Gastrocnemius medialis (tissue), 4 donors: ENCODE measurements at regions not wholly inside any gene's neighbourhood (a gene's known extent, or its start where the extent isn't known, plus 50 kb on each side); places are given as distances from the start of the nearest gene placed in this dataset.

ENCODE experiments used
- ATAC-seq, 2 donors: fragments of 150-250 bp; one replicate each; pipeline ENCODE4 v1.9.1; 2016
- DNase-seq, 2 donors: peaks; one replicate each; pipeline ENCODE4 v3.0.0-alpha.2; 2019
- H3K27ac ChIP-seq, 4 donors: fragments of 200-600 bp; sonication (generic); 1 replicate in 1 of 4; 2 replicates in 3 of 4; pipeline ENCODE4 v1.5.1; 2016 to 2018; ENCODE audit warnings: mild to moderate bottlenecking in 2 of 4, moderate library complexity in 1 of 4
- H3K27me3 ChIP-seq, 3 donors: fragments of 200-600 bp; sonication (generic) in 2 of 3; 1 replicate in 1 of 3; 2 replicates in 2 of 3; pipeline versions ENCODE4 v1.5.1 to v1.6.0; 2016 to 2019; ENCODE audit warnings: mild to moderate bottlenecking in 1 of 3, moderate library complexity in 1 of 3
- H3K36me3 ChIP-seq, 2 donors: fragments of 200-600 bp; sonication (generic) in 1 of 2; one replicate each; pipeline ENCODE4 v1.5.1; 2017 to 2018
- H3K4me1 ChIP-seq, 2 donors: fragments of 200-600 bp; sonication (generic) in 1 of 2; one replicate each; pipeline ENCODE4 v1.5.1; 2016 to 2017; ENCODE audit warnings: mild to moderate bottlenecking in 2 of 2
- H3K4me3 ChIP-seq, 4 donors: fragments of 200-600 bp; sonication (generic) in 3 of 4; 1 replicate in 1 of 4; 2 replicates in 3 of 4; pipeline ENCODE4 v1.5.1; 2016 to 2019; ENCODE audit warnings: mild to moderate bottlenecking in 2 of 4
- H3K9me3 ChIP-seq, 3 donors: fragments of 200-600 bp; sonication (generic) in 2 of 3; 1 replicate in 1 of 3; 2 replicates in 2 of 3; pipeline ENCODE4 v1.5.1; 2016 to 2019
- CTCF ChIP-seq, 5 experiments: fragments of 450-650 bp in 3 of 5; fragments of 200-600 bp in 2 of 5; sonication (generic) in 2 of 5; IDR thresholded peaks in 4 of 5; conservative IDR thresholded peaks in 1 of 5; 1 replicate in 4 of 5; 2 replicates in 1 of 5; pipeline ENCODE4 v1.5.1; 2016 to 2019; ENCODE audit warnings: antibody characterized with exemption in 5 of 5, mild to moderate bottlenecking in 3 of 5, moderate library complexity in 3 of 5
- POLR2A ChIP-seq, 2 donors: fragments of 450-650 bp; IDR thresholded peaks; one replicate each; pipeline ENCODE4 v1.6.1; 2017; ENCODE audit warnings: antibody characterized with exemption in 2 of 2, mild to moderate bottlenecking in 2 of 2, moderate library complexity in 2 of 2
- in situ Hi-C, 4 donors: fragments of 200-750 bp; cut with MboI; loops; one replicate each; pipeline versions ENCODE4 v1.15.0 to v1.8.0; 2017; ENCODE audit warnings: low sequenced_read_pairs in 4 of 4
- intact Hi-C: fragments of 100-400 bp; cut with DNase I; formaldehyde crosslinking; loops from one replicate; pipeline ENCODE4 v1.15.1; 2023; ENCODE audit warnings: low total_unique reads

- intact Hi-C loops, result no loop called here
- DNase-seq, result no peak
These were observed 384.5 kb upstream of the SULF2 start for GRCh38 chr20:48169650-48170225.

GRCh38 chr20:48166082-48166835 is 381.0 kb upstream of the SULF2 start:
- DNase-seq (no peak), ATAC-seq (no peak)
- in situ Hi-C loops (no loop called here), intact Hi-C loops (no loop called here)
- TF ChIP-seq CTCF (IDR thresholded peaks at IDR 0.05 in 4 of 5, conservative IDR thresholded peaks at IDR 0.05 in 1 of 5), result no peak
- TF ChIP-seq POLR2A (IDR thresholded peaks at IDR 0.05), result no peak
- Histone ChIP-seq H3K4me3 (no peak overlapping the region), H3K27ac (no peak overlapping the region), H3K36me3 (no peaks in the 10 kb centered on the region), H3K9me3 (no peaks in the 10 kb centered on the region), H3K4me1 (no peaks in the 10 kb centered on the region), H3K27me3 (peaks cover 0 to 18% (median 17%) of the 10 kb centered on the region in 3 donors)

More at GRCh38 chr20:48169650-48170225, 384.5 kb upstream of the SULF2 start:
- no peak overlapping the region for H3K27ac ChIP-seq
- H3K4me1 ChIP-seq, result no peaks in the 10 kb centered on the region
- no peak for ATAC-seq
- in situ Hi-C loops, result no loop called here
- peaks cover 0 to 14% (median 12%) of the 10 kb centered on the region in 3 donors for H3K27me3 ChIP-seq
- H3K36me3 ChIP-seq, result no peaks in the 10 kb centered on the region
- no peak overlapping the region for H3K4me3 ChIP-seq
- no peaks in the 10 kb centered on the region for H3K9me3 ChIP-seq
- TF ChIP-seq POLR2A (IDR thresholded peaks at IDR 0.05) (no peak), CTCF (IDR thresholded peaks at IDR 0.05 in 4 of 5, conservative IDR thresholded peaks at IDR 0.05 in 1 of 5) (no peak)

GRCh38 chr20:48165401-48165685 is 380.1 kb upstream of the SULF2 start:
- ATAC-seq (no peak), DNase-seq (no peak)
- in situ Hi-C loops, result no loop called here
- H3K27me3 ChIP-seq, result peaks cover 0 to 18% (median 17%) of the 10 kb centered on the region in 3 donors
- H3K27ac ChIP-seq, result no peak overlapping the region
- no peaks in the 10 kb centered on the region for H3K36me3 ChIP-seq
- TF ChIP-seq POLR2A (IDR thresholded peaks at IDR 0.05) (no peak), CTCF (IDR thresholded peaks at IDR 0.05 in 4 of 5, conservative IDR thresholded peaks at IDR 0.05 in 1 of 5) (no peak)
- no peaks in the 10 kb centered on the region for H3K9me3 ChIP-seq
- H3K4me3 ChIP-seq, result no peak overlapping the region
- intact Hi-C loops, result no loop called here
- no peaks in the 10 kb centered on the region for H3K4me1 ChIP-seq

- ATAC-seq (no peak), DNase-seq (no peak)
- in situ Hi-C loops (no loop called here), intact Hi-C loops (no loop called here)
- H3K9me3 ChIP-seq, result no peaks in the 10 kb centered on the region
- H3K4me3 ChIP-seq, result no peak overlapping the region
- H3K4me1 ChIP-seq, result no peaks in the 10 kb centered on the region
- H3K36me3 ChIP-seq, result no peaks in the 10 kb centered on the region
- H3K27me3 ChIP-seq, result peaks cover 0 to 18% (median 16%) of the 10 kb centered on the region in 3 donors
- H3K27ac ChIP-seq, result no peak overlapping the region
- TF ChIP-seq POLR2A (IDR thresholded peaks at IDR 0.05) (no peak), CTCF (IDR thresholded peaks at IDR 0.05 in 4 of 5, conservative IDR thresholded peaks at IDR 0.05 in 1 of 5) (no peak)
These were observed 379.5 kb upstream of the SULF2 start for GRCh38 chr20:48164566-48165400.
